ENCODE measurements at regions not wholly inside any gene's neighbourhood (a gene's known extent, or its start where the extent isn't known, plus 50 kb on each side); places are given as distances from the start of the nearest gene placed in this dataset.

DNA sequence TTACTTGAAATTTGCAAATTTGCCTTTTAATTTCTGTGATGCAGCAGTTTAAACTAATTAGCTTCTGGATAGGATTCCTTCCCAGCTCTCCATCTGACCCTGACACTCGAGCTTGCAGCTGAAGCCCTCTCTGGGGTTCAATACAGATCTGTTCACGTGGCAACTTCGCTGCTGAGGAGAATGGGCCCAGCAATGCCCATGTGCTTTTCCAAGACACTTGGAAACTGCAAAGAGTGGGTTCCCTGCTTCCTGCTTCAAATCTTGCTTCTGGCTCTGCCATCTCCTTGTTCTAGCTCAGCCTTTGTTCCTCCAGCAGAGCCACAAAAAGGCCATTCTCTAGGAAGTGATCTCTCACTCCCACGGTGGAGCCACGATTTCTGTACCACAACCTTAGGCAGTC is 50.0 kb upstream of the IRX6 start:
- TF ChIP-seq POLR2A (IDR thresholded peaks at IDR 0.05; ENCODE audit: low read length): no peak
- no peak for TF ChIP-seq GATA1 (IDR thresholded peaks at IDR 0.05; ENCODE audit: low read depth, low read length)

Data from erythroblast (primary cell).